ENCODE measurements at regions not wholly inside any gene's neighbourhood (a gene's known extent, or its start where the extent isn't known, plus 50 kb on each side); places are given as distances from the start of the nearest gene placed in this dataset.

DNA sequence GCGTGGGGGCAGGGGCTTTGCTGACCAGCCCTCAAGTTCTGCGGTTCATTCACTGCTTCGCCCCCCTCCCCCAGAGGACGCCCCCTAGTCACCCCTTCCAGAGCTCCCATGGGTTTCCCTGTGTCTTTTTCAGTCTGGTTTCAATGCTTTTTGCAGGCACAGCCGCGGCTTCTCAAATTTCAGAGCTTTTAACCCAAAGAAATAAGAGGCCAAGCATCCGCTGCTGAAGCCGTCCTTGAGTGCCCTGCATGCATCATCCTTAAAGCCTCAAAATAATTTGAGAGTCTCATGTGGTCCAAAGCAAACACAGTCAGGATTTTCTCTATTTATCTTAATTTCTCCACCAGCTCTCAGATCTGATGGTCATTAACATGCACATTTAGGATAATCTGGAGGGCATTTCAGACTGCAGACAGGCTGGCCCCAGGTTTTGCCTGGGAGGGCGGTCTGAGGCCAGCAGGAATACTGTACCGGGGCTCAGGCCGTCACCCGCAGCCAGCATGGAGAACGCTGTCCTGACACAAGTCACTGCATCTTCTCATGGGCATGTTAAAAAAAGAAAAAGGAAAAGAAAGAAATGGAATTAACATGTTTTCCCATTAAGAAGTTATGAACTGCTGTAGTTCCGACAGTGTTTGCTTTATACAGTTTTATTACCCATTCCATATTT, 420.8 kb upstream of the IRX4 start:
- no peak for TF ChIP-seq MXI1 (conservative IDR thresholded peaks at IDR 0.05; ENCODE audit: poor library complexity, severe bottlenecking)
- TF ChIP-seq, protein P1, sequence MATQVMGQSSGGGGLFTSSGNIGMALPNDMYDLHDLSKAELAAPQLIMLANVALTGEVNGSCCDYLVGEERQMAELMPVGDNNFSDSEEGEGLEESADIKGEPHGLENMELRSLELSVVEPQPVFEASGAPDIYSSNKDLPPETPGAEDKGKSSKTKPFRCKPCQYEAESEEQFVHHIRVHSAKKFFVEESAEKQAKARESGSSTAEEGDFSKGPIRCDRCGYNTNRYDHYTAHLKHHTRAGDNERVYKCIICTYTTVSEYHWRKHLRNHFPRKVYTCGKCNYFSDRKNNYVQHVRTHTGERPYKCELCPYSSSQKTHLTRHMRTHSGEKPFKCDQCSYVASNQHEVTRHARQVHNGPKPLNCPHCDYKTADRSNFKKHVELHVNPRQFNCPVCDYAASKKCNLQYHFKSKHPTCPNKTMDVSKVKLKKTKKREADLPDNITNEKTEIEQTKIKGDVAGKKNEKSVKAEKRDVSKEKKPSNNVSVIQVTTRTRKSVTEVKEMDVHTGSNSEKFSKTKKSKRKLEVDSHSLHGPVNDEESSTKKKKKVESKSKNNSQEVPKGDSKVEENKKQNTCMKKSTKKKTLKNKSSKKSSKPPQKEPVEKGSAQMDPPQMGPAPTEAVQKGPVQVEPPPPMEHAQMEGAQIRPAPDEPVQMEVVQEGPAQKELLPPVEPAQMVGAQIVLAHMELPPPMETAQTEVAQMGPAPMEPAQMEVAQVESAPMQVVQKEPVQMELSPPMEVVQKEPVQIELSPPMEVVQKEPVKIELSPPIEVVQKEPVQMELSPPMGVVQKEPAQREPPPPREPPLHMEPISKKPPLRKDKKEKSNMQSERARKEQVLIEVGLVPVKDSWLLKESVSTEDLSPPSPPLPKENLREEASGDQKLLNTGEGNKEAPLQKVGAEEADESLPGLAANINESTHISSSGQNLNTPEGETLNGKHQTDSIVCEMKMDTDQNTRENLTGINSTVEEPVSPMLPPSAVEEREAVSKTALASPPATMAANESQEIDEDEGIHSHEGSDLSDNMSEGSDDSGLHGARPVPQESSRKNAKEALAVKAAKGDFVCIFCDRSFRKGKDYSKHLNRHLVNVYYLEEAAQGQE (IDR thresholded peaks at IDR 0.05; ENCODE audit: borderline replicate concordance) = no peak
- no peak for TF ChIP-seq TAF1 (IDR thresholded peaks at IDR 0.05; ENCODE audit: low read depth)
- TF ChIP-seq POLR2AphosphoS5 (IDR thresholded peaks at IDR 0.05) = no peak
- TF ChIP-seq EZH2 (IDR thresholded peaks at IDR 0.05; ENCODE audit: borderline replicate concordance, insufficient read depth, low read length, poor library complexity, severe bottlenecking) = no peak
- no peak for TF ChIP-seq SMC3 (conservative IDR thresholded peaks at IDR 0.05; ENCODE audit: poor library complexity)
- TF ChIP-seq RAD21 (conservative IDR thresholded peaks at IDR 0.05) = no peak
- TF ChIP-seq, protein P2, sequence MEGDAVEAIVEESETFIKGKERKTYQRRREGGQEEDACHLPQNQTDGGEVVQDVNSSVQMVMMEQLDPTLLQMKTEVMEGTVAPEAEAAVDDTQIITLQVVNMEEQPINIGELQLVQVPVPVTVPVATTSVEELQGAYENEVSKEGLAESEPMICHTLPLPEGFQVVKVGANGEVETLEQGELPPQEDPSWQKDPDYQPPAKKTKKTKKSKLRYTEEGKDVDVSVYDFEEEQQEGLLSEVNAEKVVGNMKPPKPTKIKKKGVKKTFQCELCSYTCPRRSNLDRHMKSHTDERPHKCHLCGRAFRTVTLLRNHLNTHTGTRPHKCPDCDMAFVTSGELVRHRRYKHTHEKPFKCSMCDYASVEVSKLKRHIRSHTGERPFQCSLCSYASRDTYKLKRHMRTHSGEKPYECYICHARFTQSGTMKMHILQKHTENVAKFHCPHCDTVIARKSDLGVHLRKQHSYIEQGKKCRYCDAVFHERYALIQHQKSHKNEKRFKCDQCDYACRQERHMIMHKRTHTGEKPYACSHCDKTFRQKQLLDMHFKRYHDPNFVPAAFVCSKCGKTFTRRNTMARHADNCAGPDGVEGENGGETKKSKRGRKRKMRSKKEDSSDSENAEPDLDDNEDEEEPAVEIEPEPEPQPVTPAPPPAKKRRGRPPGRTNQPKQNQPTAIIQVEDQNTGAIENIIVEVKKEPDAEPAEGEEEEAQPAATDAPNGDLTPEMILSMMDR (IDR thresholded peaks at IDR 0.05; ENCODE audit: poor library complexity, severe bottlenecking) = no peak
- no peak for TF ChIP-seq EP300 (conservative IDR thresholded peaks at IDR 0.05; ENCODE audit: poor library complexity, severe bottlenecking)
- no peaks in the 10 kb centered on the region for H3K36me3 ChIP-seq (ENCODE audit: insufficient read depth, low read length)
- H2AFZ ChIP-seq (ENCODE audit: low read depth, low read length) = no peak overlapping the region
- no peaks in the 10 kb centered on the region for H3K9me3 ChIP-seq (ENCODE audit: low read length)
- H3K27ac ChIP-seq (ENCODE audit: low read length) = no peak overlapping the region
- no peaks in the 10 kb centered on the region for H4K20me1 ChIP-seq (ENCODE audit: insufficient read depth)
- no peak overlapping the region for H3K4me3 ChIP-seq (ENCODE audit: low read length)
- no peak overlapping the region for H3K9ac ChIP-seq (ENCODE audit: low read length)
- H3F3A ChIP-seq (ENCODE audit: insufficient read depth, low read length, poor library complexity, severe bottlenecking) = no peaks in the 10 kb centered on the region
- no peaks in the 10 kb centered on the region for H3K27me3 ChIP-seq (ENCODE audit: insufficient read depth, low read depth, low read length)
- H3K4me2 ChIP-seq (ENCODE audit: low read length) = no peak overlapping the region
- H3K9me2 ChIP-seq (ENCODE audit: insufficient read depth, low read length) = no peaks in the 10 kb centered on the region
- no peaks in the 10 kb centered on the region for H3K79me2 ChIP-seq (replicated peaks; ENCODE audit: insufficient read depth, low read length)

DNA sequence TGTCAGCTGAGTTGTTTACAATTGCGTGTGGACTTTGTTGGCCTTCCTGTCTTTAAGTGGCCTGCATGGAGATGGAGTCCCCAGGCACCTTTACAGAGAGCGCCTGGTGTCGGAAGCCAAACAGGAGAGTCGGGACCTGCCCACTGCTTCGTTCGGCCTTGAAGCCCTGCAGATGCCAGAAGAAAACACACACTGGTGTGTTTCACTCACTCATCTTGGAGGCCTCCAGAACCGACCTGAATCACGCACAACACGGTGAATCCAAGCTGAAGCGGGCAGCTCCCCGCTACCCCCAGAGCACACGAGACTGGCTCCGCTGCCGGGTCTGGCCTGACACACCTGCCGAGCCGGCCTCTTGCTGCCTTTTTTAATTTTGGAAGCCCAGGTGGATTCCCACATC, 419.4 kb upstream of the IRX4 start:
- TF ChIP-seq MXI1 (conservative IDR thresholded peaks at IDR 0.05; ENCODE audit: poor library complexity, severe bottlenecking) = no peak
- H3K9ac ChIP-seq (ENCODE audit: low read length) = no peak overlapping the region
- no peaks in the 10 kb centered on the region for H3K9me3 ChIP-seq (ENCODE audit: low read length)
- no peak overlapping the region for H2AFZ ChIP-seq (ENCODE audit: low read depth, low read length)
- no peaks in the 10 kb centered on the region for H4K20me1 ChIP-seq (ENCODE audit: insufficient read depth)
- H3K79me2 ChIP-seq (replicated peaks; ENCODE audit: insufficient read depth, low read length) = no peaks in the 10 kb centered on the region
- H3K36me3 ChIP-seq (ENCODE audit: insufficient read depth, low read length) = no peaks in the 10 kb centered on the region
- no peaks in the 10 kb centered on the region for H3F3A ChIP-seq (ENCODE audit: insufficient read depth, low read length, poor library complexity, severe bottlenecking)
- no peak overlapping the region for H3K4me2 ChIP-seq (ENCODE audit: low read length)
- no peaks in the 10 kb centered on the region for H3K9me2 ChIP-seq (ENCODE audit: insufficient read depth, low read length)
- no peak overlapping the region for H3K4me3 ChIP-seq (ENCODE audit: low read length)
- H3K27me3 ChIP-seq (ENCODE audit: insufficient read depth, low read depth, low read length) = no peaks in the 10 kb centered on the region
- H3K27ac ChIP-seq (ENCODE audit: low read length) = no peak overlapping the region

Data from neural cell (in vitro differentiated cells).